GM10266 (cell line): ENCODE measurements at regions not wholly inside any gene's neighbourhood (a gene's known extent, or its start where the extent isn't known, plus 50 kb on each side); places are given as distances from the start of the nearest gene placed in this dataset.

ENCODE experiments used
- DNase-seq: peaks from one replicate; pipeline ENCODE4 v3.0.0; 2012; ENCODE audit errors: extremely low spot score
- TF ChIP-seq, protein P1 (sequence below): IDR thresholded peaks from 2 replicates; pipeline ENCODE4 v1.5.1; 2012; ENCODE audit warnings: mild to moderate bottlenecking, low read depth; ENCODE audit not compliant: control insufficient read depth, insufficient read depth; ENCODE audit errors: missing control alignments

DNA sequence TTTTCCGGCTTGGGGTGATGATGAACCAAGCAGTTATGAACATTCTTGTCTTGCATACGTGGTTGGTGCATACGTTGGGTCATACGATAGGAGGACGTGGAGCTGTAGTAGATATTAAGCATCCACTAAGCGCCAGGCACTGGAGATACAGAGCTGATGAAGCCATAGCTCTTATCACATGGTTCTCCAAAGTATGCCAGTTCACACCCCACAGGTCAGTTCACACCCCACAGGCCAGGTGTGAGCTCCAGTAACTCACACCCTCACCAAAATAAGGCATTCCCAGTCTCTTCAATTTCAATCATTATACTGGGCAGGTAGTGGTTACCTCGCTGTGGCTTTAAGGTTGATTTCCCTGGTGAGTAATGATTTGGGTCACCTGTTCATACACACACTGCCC, 335.5 kb downstream of the FOXL1 start:
- DNase-seq = no peak
- TF ChIP-seq, protein P1, sequence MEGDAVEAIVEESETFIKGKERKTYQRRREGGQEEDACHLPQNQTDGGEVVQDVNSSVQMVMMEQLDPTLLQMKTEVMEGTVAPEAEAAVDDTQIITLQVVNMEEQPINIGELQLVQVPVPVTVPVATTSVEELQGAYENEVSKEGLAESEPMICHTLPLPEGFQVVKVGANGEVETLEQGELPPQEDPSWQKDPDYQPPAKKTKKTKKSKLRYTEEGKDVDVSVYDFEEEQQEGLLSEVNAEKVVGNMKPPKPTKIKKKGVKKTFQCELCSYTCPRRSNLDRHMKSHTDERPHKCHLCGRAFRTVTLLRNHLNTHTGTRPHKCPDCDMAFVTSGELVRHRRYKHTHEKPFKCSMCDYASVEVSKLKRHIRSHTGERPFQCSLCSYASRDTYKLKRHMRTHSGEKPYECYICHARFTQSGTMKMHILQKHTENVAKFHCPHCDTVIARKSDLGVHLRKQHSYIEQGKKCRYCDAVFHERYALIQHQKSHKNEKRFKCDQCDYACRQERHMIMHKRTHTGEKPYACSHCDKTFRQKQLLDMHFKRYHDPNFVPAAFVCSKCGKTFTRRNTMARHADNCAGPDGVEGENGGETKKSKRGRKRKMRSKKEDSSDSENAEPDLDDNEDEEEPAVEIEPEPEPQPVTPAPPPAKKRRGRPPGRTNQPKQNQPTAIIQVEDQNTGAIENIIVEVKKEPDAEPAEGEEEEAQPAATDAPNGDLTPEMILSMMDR = no peak

DNA sequence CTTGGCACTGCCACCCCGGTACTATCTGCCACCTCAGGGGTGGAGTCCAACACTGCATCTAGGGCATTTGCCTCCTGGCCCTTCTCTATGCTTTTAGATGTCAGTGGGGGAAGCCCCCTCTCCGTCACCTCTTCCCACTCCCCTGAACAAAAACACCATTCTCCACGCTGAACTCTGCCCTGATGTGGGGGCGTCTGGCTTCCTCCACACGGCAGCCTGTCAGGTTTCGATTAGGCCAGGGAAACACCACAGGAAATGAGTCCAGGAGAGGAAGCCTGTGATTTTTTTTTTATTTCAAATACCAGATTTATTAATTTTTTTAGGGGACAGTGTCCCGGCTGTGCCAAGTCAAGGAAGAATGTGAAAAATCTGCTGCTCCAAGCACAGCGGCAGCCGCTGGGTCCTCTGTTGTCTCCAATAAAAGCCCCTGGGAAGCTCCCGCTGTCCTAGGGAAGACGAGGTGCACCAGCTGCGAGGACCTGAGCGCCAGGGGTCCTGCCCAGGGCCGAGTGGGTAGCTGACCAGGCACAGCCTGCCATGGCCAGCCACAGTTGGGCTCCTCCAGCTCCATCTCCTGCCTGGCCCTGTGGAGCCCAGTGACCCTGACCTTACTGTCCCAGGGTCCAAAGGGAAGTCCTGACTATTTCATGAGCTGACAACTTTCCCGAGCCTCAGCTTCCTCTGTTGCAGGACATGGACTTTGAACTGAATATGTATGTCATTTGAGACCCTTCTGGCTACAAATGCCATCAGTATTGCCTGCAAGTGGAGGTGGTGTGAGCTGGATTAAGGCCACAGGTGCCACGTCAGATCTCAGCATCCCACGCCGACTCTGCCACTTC, 336.7 kb downstream of the FOXL1 start:
- TF ChIP-seq, protein P1 = no peak
- no peak for DNase-seq

DNA sequence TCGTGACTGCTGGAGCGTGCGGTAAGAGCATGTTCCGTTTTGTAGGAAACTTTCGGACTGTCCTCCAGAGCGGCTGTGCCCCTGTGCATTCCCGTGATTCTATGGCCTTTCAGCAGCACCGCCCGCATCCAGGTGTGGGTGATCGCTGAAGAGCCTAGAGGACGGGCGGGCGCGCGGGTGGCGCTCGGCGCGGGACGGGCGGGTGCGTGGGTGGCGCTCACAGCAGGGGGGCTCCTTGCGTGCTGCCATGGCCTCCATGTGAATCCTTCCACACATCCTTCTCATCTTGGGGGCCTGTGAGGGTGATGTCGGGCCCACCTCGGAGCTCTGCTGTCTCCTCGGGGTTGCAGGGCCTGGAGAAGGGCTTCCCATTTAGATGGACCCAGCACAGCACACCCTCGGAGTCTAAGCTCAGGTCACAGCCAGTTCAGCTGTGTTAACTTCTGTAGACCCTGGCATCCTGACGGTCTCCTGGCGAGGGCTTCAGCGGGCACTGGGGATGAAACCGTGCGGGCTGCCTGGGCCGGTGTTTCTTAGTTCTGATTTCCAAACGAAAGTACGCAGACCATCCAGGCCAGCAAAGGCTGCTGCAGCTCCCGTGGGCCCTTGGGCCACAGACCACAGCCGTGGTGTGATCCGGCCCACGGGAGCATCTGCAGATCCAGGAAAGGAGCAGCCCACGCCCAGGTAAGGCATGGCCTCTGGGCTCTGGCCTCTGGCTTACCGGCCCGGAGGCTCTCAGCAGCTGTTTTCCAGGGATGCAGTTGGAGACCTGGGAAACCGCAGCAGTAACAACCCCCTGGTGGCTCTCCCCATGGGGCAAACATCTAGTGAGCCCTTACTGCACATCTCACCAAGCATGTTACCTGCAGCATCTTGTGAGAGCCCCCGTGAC, 339.4 kb downstream of the FOXL1 start:
- TF ChIP-seq, protein P1 = no peak
- no peak for DNase-seq

DNA sequence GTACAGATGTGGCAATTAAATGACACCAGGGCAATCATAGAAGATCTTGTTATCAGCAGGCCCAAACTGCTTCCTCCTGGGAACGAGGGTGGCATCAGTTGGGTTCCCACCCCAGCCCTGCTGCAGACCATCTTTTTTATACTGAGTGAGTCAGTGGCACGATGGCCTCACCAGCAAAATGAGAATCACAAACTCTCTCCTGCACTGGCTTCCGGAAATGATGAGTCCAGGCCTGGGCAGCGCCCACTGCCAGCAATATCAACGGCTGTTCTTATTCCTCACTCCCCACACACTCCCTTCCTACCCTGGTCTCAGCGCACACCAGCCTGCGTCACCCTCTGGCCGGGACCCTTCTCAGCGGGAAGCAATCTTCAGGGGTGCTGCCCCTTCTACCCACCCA, 340.3 kb downstream of the FOXL1 start:
- TF ChIP-seq, protein P1 = no peak
- DNase-seq = no peak

DNA sequence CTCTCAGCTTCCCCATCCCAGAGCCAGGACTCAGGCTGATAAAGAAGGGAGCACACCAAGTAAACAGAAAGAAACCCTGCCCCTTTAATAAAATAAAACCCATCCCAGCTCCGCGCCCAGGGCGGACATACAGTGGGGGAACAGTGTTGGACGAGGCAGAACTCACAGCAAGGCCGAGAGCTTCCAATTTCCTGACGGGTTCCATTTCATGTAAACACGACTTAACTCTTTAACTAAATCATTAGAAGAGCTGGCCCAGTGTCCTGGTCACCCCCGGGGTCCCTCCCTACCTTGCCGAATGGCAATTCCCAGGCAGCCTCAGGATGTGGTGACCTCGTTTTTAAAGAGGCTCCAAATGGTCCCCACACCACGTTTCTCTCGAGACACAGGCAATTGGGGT, 340.7 kb downstream of the FOXL1 start:
- TF ChIP-seq, protein P1 = no peak
- no peak for DNase-seq

DNA sequence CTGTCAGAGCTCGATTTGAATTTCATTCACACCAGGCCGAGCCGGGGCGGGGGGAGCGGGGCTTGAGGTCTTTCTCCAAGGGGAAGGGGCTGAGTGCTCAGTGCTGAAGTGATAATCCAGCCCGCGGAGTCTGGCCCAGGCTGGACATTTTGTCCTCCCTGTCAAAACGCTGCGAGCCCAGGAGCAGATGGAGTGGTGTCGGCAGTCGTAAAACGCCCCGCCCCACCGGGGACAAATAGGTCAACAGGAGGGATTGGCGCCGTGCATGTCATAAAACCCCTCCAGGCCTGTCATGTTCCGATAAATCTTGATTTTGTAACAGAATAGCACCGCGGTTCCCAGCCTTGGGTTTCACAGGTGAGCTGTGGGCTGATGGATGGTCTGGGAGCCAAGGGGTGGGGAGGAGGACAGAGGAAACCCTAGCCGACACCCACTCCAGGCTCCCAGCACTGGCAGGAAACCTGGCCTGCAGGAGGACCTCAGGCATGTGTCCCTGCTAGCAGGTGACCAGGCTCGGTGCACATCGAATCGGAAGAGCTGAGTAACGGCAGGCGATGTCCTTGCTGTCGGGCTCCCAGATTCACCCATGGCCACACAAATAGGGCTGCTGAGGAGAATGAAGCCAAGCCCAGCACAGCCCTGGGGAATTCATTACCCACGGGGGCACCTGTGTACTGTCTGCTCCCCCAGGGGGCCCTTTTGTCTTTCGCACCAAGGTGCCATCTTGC, 341.4 kb downstream of the FOXL1 start:
- DNase-seq = no peak
- TF ChIP-seq, protein P1 = no peak

DNA sequence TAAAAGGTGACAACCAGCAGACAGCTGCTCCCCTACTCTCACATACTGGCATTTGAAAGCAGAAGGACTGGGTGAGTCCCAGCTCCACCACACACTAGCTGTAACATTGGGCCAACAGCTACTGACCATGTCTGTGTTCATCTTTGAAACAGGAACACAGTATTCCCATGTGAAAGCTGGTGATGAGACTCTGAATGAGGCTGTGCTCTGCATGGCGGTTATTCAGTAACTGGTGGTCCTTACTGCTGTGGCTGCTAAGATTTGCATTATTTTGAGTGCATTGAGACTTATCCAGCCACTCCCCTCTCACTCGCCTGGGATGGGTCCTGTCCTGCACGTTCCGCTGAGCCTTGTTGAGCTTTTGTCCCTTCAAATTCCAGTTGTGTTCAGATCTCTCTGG, 342.9 kb downstream of the FOXL1 start:
- DNase-seq = no peak
- TF ChIP-seq, protein P1 = no peak
